Cardiac septum (tissue), 1 donor: ENCODE measurements at regions not wholly inside any gene's neighbourhood (a gene's known extent, or its start where the extent isn't known, plus 50 kb on each side); places are given as distances from the start of the nearest gene placed in this dataset.

Experiments
- DNase-seq: peaks from one replicate; pipeline ENCODE4 v3.0.0-alpha.2; 2020; ENCODE audit warnings: low spot score
- intact Hi-C: fragments of 100-400 bp; cut with DNase I; formaldehyde crosslinking; loops from one replicate; pipeline ENCODE4 v1.14.0; 2022
- donor health status: DM: no; HTN: no; CAD: no.

DNA sequence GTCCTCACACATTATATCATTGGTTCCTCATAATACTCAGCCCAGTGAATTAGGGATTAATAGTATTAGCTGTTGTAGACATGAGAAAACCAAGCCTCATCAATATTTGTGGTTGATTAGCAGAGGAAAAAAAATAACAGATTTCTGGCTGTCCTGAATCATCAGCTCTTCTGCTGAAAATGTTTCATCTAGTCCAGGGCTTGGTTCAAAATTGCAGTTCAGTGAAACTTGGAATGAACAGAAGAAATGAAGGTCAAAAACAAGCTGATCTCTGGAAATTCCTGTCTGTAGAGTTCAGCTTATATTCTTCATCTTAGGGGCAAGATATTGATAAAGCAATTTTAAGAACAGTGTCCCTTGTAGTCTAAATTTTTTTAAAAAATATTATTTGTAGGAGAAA, 361.1 kb upstream of the CCDC179 start:
- no peak for DNase-seq
- intact Hi-C loops: no loop called here

DNA sequence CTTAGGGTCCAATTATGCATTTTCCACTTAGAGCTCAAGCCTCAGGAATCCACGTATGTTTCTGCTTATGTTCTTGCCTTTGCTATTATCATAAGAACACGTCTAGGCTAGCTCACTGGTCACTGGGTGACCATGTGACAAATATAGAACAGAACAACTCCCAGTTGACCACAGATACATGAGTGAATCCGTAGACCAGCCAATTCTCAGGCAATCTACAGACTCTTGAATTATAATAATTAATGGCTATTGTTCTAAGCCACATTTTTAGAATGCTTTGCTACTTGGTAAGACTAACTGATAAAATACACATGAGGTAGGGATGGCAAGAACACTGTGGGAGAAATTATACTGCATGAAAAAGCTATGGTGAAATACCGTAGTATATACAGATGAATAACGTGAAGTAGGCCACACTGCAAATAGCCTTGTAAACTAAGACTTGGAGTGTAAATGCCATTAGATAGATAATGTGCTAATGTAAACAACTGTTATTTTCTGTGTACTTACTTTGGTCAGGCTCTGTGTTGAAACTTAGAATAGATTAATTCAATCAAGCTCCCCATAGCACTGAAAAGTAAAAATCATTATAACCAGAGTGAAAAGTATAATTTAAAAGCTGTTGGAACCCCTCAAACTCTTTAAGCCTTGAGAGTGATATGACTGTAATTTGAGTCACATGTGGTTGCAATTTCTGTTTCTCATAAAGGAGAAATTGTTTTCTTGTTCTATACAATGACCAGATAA, 366.2 kb upstream of the CCDC179 start:
- intact Hi-C loops: no loop called here
- no peak for DNase-seq

DNA sequence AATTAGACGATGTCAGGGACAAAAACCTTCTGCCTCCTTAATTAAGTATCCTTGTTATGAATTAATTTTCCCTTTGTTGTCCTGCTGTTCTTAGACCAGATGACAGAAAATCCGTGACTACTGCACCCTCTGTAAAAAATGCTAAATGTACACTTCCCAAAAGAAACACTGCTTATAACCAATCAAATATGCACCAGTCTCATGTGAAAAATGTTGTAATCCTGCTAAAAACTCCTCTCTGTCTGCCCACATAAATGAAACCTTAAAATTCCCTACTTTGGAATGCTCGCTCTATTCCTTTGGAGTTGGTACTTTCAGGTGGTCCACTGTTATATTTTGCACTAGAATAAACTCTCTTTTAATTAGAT, 366.8 kb upstream of the CCDC179 start:
- no peak for DNase-seq
- intact Hi-C loops: no loop called here

DNA sequence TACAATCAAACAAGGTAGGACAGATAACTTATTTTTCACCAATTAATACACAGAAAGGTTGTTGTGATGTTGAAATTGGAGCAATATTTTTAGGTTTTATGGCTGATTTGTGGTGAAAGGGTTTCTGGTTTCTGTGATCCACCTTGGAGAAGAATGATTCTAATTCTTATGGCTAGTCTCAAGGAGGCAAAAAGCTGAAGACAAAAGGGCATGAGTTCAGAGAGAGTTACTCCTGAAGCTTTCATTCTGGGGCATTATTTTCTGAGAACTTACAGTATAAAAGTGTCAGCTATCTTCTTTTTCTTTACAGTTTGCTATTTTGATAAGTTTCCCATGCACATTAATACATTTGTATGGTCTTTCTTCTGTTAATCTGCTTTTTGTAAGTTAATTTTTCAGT, 372.4 kb upstream of the CCDC179 start:
- DNase-seq: no peak
- intact Hi-C loops: no loop called here

DNA sequence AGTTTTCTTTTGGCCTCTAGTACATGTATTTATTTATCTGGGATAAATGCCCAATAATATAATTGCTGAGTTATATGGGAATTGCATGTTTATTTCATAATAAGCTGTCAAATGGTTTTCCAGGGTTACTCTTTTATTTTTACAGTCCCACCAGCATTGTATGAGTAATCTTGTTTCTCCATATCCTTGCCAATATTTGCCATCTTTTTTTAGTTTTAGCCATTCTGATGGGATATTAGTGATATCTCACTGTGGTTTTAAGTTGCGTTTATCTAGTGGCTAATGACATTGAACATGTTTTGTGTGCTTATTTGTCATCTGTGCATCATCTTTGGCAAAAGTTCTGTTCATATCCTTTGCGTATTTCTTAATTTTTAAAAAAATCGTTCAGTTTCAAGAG, 372.8 kb upstream of the CCDC179 start:
- DNase-seq: no peak
- intact Hi-C loops: no loop called here

DNA sequence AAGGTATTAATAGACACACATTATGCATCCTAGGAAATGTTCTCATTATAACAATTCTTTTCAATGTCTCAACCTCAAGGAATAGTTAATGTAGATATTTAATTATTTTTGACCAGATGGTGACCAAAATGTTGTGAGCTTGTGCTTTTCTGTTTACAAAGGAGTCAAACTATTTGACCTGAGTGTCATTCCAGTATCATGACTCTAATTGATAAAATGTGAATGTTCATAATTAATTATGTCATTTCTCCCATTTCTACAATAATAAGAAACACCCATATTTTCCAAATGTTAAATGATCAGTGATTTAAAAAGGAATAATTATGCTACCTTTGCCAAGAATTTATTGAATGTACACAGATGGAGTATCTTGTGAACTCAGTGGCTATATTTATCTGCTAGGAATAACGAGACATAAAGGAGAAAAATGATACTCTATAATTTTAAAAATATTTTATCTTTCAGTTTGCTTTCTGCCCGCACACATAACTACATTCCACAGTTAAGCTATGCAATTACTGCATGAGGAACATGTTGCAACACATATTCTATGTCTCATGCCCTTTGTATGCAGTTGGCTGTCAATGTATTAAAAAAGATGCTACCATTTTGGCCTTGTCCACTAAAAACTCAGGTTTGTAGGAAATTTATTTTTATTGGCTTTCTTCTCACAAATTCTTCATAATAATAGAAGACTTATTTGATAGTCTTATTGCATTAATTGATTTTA, 376.7 kb upstream of the CCDC179 start:
- intact Hi-C loops: no loop called here
- DNase-seq: no peak

DNA sequence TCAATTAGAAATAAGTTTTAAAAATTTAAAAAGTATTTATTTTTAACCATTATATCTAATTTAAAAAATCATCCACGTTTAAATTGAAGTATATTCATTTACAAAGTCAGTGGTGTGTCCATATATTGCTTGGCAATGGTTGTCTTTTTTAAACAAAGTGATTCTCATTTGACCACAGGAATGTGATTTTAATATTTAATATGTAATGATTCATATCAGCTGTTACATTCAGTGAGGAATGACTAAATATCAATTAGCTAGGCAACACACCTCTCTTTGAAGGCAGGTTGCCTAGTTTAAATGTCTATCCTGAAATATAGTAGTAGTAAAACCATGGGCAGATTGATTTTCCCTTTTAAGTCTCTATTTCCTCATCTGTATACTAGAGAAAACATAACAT, 392.2 kb upstream of the CCDC179 start:
- intact Hi-C loops: no loop called here

DNA sequence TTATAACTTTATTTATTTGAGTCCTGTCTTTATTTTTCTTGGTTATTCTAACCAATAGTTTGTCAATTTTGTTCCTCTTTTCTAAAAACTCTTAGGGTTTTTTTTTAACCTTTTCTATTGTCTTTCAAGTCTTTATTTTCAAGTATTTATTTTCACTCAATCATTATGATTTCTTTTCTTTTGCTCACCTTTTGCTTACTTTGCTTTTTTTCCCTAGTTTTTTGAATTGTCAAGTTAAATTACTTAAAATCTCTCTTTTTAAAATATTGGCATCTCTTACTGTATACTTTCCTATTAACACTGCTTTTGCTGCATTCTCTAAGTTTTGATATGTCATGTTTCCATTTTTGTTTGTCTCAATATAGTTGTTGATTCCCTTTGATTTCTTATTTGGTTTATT, 396.8 kb upstream of the CCDC179 start:
- intact Hi-C loops: no loop called here
- DNase-seq: no peak

More for the DNA sequence above, 392.2 kb upstream of the CCDC179 start:
- no peak for DNase-seq

DNA sequence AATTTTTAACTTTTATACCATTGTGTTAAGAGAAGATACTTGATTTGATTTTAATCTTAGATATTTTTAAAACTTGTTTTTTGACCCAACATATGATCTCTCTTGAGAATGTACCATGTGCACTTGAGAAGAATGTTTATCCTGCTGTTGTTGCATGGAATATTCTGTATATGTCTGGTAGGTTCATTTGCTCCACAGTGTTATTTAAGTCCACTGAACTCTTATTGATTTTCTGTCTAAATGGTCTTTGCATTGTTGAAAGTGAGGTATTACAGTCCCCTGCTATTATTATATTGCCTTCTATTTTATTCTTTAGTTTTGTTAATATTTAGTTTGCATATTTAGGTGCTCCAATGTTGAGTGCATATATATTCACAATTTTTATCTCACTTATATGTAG, 397.3 kb upstream of the CCDC179 start:
- intact Hi-C loops: no loop called here
- DNase-seq: no peak

DNA sequence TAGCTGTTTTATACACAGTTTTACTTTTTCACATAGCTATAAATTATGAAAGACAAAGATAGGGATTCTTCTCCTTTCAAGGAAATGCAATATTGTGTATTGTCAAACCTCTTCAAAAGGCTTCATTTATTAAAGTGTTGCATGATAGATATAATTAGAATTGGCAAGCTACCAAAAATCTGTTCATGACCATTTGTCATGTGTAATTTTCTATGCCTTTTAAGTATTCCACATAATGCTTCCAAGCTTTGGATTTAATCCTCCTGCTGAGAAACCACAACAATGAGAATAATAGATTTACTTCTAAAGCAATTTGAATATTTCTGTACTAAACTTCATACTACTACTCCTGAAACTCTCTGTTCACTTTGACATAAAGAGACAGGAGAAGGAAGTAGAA, 403.2 kb upstream of the CCDC179 start:
- intact Hi-C loops: no loop called here
- no peak for DNase-seq

DNA sequence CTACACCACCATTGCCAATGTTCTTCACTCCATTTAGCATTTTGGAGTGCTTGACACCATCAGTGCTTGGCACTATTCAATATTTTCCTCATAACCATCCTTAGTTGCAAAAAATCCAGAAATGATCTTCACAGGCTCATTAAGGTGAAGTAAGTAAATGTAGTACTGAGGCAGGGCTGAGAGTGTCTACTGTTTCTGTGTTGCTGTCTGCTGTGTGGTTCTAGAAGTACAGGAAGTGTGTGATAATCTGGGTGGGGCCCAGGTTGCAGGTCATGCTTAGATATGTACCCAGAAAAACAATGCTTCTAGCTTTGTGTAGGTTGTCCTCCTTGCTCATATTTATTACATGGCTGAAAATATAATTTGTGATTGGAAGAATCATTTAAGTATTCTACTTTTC, 411.8 kb upstream of the CCDC179 start:
- intact Hi-C loops: no loop called here
- no peak for DNase-seq

DNA sequence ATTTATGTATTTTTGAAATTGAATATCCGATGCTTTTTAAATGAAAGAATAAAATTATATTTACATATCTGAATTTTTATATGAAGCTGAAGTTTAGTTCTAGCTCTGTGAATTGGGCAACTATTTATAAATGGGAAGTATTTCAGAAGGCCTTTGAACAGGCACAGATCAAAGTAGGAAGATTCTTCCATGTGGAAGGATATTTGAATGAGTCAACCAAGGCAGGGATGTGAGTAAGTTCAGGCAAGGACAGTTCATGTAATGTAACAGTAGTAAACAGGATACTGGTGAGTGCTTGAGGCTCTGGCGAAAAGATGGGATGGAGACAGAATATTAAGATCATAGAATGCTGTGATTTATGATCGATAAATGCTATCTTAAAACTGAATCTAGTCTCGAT, 417.8 kb upstream of the CCDC179 start:
- DNase-seq: no peak
- intact Hi-C loops: no loop called here

DNA sequence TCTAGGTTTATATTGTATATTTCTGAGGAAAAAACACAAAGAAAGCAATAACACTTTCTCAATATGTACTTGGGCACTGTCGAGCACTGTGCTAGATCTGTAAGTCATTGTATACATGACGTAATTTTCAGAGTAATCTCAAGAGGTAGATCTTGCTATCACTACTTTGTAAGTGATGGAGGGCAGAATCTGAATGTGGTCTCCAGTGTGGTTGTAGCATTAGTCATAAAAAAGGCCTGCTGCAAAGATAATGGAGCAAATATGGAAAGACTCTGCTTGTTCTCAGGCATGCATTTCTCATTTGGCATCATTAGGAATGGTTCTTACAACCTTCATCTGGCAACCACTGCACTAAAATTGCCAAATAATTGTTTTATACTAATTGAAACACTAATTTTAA, 419.8 kb upstream of the CCDC179 start:
- DNase-seq: no peak
- intact Hi-C loops: no loop called here

DNA sequence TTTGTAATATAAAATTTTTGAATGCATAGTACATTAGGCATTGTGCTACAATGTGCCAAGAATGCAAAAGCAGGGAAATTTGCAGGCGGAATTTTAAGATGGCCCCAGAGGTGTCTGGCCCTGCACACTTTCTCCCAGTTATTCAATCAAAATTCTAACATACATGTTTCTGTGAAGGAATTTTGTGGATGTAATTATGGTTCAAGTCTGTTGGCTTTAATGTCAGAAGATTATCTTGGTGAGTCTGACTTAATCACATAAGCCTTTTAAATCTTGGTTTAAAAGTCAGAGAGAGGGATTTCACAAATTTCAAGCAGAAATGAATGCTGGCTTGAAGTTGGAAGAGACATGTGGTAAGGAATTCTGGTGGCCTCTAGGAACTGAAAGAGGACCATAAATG, 423.4 kb upstream of the CCDC179 start:
- intact Hi-C loops: no loop called here

DNA sequence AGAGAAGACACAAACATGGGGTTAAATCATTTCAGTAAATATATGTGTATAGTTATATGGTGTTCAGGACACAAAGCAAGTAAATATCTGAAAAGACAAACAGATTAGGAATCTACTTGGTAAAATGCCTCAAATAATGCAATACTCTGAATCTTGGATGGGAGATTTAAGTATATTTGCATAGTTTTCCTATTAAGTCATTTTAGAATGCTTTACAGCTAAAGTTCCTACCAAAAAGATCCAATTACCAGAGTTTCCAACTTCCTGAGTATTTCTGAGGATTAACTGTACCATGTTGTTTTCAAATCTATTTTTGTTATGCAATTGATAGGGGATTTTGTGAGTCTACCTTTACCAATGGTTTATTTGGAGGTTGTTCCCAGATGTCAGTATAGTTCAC, 424.4 kb upstream of the CCDC179 start:
- DNase-seq: no peak
- intact Hi-C loops: no loop called here

More for the DNA sequence above, 423.4 kb upstream of the CCDC179 start:
- DNase-seq: no peak

DNA sequence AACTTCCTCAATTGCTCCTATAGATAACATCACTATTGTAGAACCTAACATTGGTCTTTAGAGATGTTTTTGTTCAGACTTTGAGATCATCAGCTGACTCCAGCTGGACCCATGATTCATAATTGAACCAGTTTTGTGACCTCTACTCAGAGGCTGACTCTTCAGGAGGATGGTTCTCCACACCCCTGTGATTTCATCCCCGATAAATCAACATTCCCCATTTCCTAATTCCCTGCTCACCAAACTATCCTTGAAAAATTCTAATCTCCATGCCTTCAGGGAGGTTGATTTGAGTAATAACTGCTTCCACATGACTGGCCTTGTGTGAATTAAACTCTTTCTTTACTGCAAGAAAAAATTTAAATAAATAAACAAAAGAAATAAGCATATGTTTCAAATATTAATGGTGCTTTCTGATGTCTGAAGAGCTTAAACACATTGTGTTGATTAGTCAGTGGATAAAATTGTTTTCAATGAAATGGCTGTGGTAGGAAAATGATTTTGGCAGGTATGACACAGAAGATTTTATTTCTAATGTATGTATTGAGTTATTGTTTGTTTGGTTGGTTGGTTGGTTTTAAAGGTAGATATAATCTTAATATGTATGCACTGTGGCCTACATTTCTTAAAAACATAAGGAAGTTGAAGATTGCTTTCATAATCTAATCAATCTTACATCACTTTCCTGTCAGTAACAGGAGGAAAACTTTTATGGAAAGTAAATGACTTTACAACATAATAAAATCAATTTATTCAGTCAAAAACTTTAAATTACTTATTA, 427.9 kb upstream of the CCDC179 start:
- intact Hi-C loops: no loop called here
- DNase-seq: no peak

DNA sequence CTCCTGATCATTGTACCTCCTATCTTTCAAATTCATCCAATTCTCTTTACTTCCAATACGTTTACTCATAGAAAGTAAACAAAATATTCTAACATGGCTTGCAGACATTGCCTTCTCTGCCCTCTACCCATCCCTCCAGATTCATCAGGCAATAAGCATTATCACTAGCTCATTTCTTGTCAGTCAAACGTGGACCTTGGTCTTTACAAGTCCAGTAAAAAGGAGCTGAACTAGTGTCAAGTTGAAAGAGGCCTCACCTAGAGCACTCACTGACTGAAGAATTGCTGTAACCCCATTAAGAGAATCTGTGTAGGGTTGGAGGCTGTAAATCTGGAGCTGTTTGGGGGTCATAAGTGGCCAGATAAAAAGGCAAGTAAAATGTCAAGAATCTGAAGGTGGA, 435.0 kb upstream of the CCDC179 start:
- intact Hi-C loops: no loop called here
- no peak for DNase-seq

DNA sequence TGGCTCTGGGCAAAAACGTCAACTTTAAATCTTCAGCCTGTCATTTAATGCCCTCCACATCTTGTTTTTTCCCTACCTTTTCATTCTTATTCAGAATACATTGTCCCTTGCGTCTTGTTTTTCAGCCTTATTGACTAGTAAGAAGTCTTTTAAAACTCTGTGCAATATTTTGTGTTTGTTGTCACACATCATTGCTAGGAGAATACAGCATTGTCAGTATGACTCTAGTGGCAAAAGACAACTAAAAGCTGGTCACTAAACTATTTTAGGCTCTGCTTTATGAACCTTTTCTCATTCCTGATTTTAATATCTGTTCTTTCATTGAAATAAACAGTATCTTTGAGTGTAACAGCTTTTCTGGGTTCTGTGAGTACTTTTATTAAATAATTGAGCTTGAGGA, 447.8 kb upstream of the CCDC179 start:
- no peak for DNase-seq
- intact Hi-C loops: no loop called here

DNA sequence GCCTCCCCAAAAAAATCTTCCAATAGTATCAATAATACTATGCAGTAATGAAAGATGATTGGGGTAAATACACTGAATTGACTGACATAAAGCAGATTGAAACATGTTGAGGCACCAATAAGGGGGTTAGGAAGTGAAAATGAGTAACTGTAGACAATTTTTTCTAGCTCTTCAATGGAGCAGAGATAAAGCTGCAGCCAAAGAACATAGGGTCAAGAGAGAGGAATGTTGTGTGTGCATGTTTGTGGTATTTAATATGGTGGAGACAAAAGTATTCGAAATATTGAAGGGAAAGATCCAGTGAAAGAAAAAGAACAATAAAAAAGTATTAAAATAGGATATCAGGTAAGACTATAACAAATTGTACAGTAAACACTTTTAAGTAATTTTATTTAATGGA, 450.0 kb upstream of the CCDC179 start:
- intact Hi-C loops: no loop called here
- no peak for DNase-seq

DNA sequence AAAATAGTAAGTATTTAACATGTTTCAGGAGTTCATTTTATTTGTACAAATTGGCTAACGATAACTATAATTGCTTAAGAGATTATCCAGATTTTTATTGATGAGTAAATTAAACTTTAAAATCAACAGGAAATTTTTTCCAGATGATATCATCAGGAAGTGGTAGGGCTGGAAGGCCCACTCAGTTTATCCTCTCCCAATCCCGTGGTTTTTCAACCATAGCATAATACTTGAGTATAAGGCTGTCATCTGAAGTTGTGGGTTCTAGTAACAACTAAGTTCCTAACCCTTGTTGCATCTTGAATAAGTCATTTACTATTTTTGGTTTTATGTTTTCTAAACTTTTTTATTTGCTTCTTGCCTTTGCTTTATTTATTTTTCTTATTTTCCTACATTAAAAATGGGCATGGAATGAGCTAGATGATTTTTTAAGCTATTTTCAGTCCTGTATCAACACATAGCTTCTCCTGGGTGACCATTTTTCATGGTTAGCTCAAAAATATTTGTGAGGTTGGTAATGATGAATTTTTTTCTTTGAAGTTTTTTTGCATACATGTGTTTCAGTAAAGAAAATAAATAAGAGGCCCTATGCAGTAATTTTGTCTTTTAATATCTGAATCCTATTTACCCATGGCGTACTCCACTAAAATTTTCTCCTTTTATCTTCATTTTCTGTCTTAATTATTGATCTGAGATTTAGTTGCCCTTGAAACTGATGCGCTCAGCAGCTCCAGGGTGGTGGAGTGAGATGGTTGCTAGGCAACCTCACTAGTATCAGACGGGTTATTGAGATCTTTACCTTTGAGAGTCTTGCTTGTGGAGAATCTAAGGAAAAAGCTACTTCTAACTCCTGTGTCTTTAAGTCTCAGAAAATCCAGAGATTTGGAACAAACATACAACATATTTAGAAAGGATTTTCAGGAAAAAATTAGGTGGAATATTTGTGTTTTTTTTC, 452.0 kb upstream of the CCDC179 start:
- intact Hi-C loops: no loop called here
- no peak for DNase-seq
